Gastroesophageal sphincter (tissue), 4 donors: ENCODE measurements at regions not wholly inside any gene's neighbourhood (a gene's known extent, or its start where the extent isn't known, plus 50 kb on each side); places are given as distances from the start of the nearest gene placed in this dataset.

Experiments
- ATAC-seq: fragments of 150-250 bp; one replicate; pipeline ENCODE4 v1.9.1; 2016; ENCODE audit warnings: mild to moderate bottlenecking, moderate library complexity
- H3K27ac ChIP-seq, 4 donors: fragments of 200-600 bp; sonication (generic) in 3 of 4; 1 replicate in 3 of 4; 2 replicates in 1 of 4; pipeline ENCODE4 v1.5.1; 2016 to 2019
- H3K27me3 ChIP-seq: fragments of 200-600 bp; sonication (generic); one replicate; pipeline ENCODE4 v1.5.1; 2019
- H3K36me3 ChIP-seq, 2 donors: fragments of 200-600 bp; sonication (generic); one replicate each; pipeline ENCODE4 v1.5.1; 2019; ENCODE audit warnings: control low read depth in 1 of 2
- H3K4me1 ChIP-seq, 3 donors: fragments of 200-600 bp; sonication (generic); 1 replicate in 2 of 3; 2 replicates in 1 of 3; pipeline ENCODE4 v1.5.1; 2016 to 2019; ENCODE audit warnings: control low read depth in 2 of 3
- H3K4me3 ChIP-seq, 2 donors: fragments of 200-600 bp; sonication (generic); one replicate each; pipeline ENCODE4 v1.5.1; 2019; ENCODE audit warnings: mild to moderate bottlenecking in 1 of 2, moderate library complexity in 1 of 2
- H3K9me3 ChIP-seq, 3 donors: fragments of 200-600 bp; sonication (generic); one replicate each; pipeline ENCODE4 v1.5.1; 2017 to 2019; ENCODE audit warnings: control low read depth in 2 of 3
- EP300 ChIP-seq: sonication (generic); formaldehyde crosslinking; IDR thresholded peaks from one replicate; pipeline ENCODE4 v1.6.1; 2017; ENCODE audit warnings: antibody characterized with exemption, mild to moderate bottlenecking
- POLR2A ChIP-seq, 2 donors: fragments of 450-650 bp; IDR thresholded peaks; one replicate each; pipeline ENCODE4 v1.6.1; 2017; ENCODE audit warnings: antibody characterized with exemption in 2 of 2, mild to moderate bottlenecking in 2 of 2, moderate library complexity in 1 of 2
- POLR2AphosphoS5 ChIP-seq: sonication (generic); formaldehyde crosslinking; IDR thresholded peaks from one replicate; pipeline ENCODE4 v1.6.1; 2017; ENCODE audit warnings: antibody characterized with exemption
- WGBS, 2 donors: methylation state at CpG; one replicate each; pipeline ENCODE4 v1.1.5; 2018; ENCODE audit warnings: low coverage in 1 of 2; 5-methylcytosine and 5-hydroxymethylcytosine counted together
- TF ChIP-seq, protein P1 (sequence below), 4 experiments: fragments of 200-600 bp in 2 of 4; fragments of 450-650 bp in 2 of 4; sonication (generic) in 1 of 4; IDR thresholded peaks; one replicate each; pipeline ENCODE4 v1.5.1; 2017 to 2019; ENCODE audit warnings: antibody characterized with exemption in 4 of 4, mild to moderate bottlenecking in 2 of 4, moderate library complexity in 2 of 4

DNA sequence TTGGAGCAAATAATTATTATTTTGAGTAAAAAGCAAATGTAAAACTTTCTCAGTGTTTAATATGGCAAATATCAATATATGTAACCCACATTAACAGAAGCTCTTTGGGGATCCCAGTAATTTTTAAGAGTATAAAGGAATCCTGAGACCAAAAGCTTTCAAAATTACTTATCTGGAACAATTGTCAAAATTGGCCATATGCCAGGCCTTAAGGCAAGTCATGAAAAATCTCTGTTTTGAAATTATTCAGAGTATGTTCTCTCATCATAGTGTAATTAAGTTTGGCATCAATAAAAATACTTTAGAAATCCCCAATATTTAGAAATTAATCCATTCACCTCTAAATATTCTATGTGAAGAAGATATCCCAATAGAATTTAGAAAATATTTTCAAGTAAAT lies 225.3 kb upstream of the ARL4C start:
- no peaks in the 10 kb centered on the region for H3K9me3 ChIP-seq
- no peak overlapping the region for H3K27ac ChIP-seq
- no peaks in the 10 kb centered on the region for H3K27me3 ChIP-seq
- no peak overlapping the region for H3K4me3 ChIP-seq
- no peak for TF ChIP-seq POLR2A (IDR thresholded peaks at IDR 0.05)
- no peak for TF ChIP-seq EP300
- TF ChIP-seq, protein P1, sequence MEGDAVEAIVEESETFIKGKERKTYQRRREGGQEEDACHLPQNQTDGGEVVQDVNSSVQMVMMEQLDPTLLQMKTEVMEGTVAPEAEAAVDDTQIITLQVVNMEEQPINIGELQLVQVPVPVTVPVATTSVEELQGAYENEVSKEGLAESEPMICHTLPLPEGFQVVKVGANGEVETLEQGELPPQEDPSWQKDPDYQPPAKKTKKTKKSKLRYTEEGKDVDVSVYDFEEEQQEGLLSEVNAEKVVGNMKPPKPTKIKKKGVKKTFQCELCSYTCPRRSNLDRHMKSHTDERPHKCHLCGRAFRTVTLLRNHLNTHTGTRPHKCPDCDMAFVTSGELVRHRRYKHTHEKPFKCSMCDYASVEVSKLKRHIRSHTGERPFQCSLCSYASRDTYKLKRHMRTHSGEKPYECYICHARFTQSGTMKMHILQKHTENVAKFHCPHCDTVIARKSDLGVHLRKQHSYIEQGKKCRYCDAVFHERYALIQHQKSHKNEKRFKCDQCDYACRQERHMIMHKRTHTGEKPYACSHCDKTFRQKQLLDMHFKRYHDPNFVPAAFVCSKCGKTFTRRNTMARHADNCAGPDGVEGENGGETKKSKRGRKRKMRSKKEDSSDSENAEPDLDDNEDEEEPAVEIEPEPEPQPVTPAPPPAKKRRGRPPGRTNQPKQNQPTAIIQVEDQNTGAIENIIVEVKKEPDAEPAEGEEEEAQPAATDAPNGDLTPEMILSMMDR (IDR thresholded peaks at IDR 0.05) = no peak
- no peak for TF ChIP-seq POLR2AphosphoS5
- no peak for ATAC-seq
- H3K4me1 ChIP-seq = no peaks in the 10 kb centered on the region
- no peaks in the 10 kb centered on the region for H3K36me3 ChIP-seq

DNA sequence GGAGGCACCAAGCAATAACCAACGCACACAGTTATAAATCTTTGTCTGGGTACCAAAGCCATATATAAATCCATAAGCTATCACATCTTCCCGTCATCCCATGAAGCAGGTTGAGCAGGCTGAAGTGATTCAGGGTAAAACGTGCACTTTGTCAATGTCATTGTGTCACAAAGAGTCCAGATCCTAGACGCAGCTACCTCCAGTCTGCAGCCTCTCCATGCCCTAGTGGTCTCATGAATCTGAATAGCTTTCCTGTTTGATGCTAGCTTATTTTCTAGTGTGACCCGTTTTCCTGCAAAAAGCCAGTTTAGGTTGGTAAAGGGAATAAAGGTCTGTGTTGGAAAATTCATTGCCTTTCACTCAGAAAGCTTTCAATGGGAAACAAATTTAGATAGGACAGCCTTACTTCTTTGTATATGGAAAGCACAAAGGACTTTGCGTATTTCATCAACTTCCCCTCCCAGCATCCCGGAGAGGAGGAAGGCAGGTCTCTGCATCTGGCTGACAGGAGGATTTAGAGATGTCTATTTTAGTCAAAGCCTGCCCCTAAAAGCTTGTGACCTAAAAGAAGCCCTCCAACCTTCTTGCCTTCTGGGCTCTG lies 222.3 kb upstream of the ARL4C start:
- Histone ChIP-seq H3K36me3 (no peaks in the 10 kb centered on the region), H3K4me3 (no peak overlapping the region), H3K4me1 (no peaks in the 10 kb centered on the region), H3K9me3 (no peaks in the 10 kb centered on the region), H3K27ac (no peak overlapping the region), H3K27me3 (no peaks in the 10 kb centered on the region)
- no peak for TF ChIP-seq EP300
- TF ChIP-seq POLR2A (IDR thresholded peaks at IDR 0.05) = no peak
- no peak for TF ChIP-seq POLR2AphosphoS5
- TF ChIP-seq, protein P1 (IDR thresholded peaks at IDR 0.05) = no peak
- WGBS, 2 donors = 73 to 76% methylated on average over 3 to 7 of the region's 7 CpGs
- ATAC-seq = no peak

DNA sequence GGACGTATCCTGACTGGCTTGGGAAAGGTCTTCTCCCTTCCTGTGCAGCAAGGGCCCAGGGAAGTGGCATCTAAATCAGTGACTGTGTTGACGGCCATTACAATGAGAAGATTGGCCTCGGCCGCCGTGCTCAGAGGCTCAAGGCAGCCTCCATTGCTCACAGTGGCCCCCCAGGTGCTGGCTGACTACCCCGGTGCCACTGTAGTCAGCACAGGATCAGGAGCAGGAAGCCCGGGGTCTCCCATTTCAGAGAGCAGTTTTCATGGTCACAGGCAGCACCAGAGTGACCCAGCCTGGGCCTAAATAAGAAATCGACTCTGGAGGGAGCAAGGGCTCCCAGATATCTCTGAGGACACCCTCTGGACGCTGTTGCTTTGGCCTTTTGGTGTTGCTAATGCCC lies 219.4 kb upstream of the ARL4C start:
- H3K27me3 ChIP-seq = no peaks in the 10 kb centered on the region
- 73% methylated on average over 6 of the region's 9 CpGs; no CpG with 5 or more reads in 1 of the 2 donors for WGBS, 2 donors
- no peaks in the 10 kb centered on the region for H3K36me3 ChIP-seq
- no peak overlapping the region for H3K4me3 ChIP-seq
- TF ChIP-seq POLR2AphosphoS5 = no peak
- no peak for TF ChIP-seq EP300
- TF ChIP-seq, protein P1 (IDR thresholded peaks at IDR 0.05) = no peak
- TF ChIP-seq POLR2A (IDR thresholded peaks at IDR 0.05) = no peak
- H3K27ac ChIP-seq = no peak overlapping the region
- H3K4me1 ChIP-seq = no peaks in the 10 kb centered on the region
- ATAC-seq = no peak
- no peaks in the 10 kb centered on the region for H3K9me3 ChIP-seq

DNA sequence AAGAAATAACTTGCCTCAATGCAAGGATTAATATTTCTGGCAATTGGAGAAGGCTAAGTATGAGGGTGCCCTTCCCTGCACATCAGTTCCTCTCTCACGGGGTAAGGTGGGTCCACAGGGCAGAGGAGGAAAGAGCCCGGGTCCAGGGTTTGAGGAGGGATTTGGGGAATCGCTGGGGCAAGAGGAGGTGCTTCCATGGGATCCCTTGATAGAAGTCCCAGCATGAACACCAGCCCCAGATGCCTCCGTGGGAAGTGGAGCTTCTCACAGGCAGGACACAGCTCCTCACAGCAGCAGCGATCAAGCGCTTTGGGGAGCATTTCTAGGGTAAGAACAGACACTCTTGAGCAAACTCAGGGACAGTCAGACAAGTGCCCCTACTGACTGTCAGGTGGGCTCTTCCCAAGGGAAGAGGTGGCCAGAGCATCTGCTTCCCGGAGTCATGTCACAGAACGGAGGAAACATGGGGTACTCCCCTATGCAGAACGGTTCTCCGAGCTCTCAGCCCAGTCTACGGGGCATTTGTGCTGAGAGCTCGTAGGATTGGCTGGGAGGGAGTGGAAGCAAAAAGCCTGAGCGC lies 218.9 kb upstream of the ARL4C start:
- no peak for ATAC-seq
- no peaks in the 10 kb centered on the region for H3K27me3 ChIP-seq
- 84 to 90% methylated on average over 5 to 6 of the region's 13 CpGs for WGBS, 2 donors
- H3K9me3 ChIP-seq = no peaks in the 10 kb centered on the region
- no peak overlapping the region for H3K4me3 ChIP-seq
- H3K4me1 ChIP-seq = no peaks in the 10 kb centered on the region
- no peak overlapping the region for H3K27ac ChIP-seq
- TF ChIP-seq POLR2A (IDR thresholded peaks at IDR 0.05) (no peak), EP300 (no peak), POLR2AphosphoS5 (no peak)
- TF ChIP-seq, protein P1 (IDR thresholded peaks at IDR 0.05) = no peak
- H3K36me3 ChIP-seq = no peaks in the 10 kb centered on the region

DNA sequence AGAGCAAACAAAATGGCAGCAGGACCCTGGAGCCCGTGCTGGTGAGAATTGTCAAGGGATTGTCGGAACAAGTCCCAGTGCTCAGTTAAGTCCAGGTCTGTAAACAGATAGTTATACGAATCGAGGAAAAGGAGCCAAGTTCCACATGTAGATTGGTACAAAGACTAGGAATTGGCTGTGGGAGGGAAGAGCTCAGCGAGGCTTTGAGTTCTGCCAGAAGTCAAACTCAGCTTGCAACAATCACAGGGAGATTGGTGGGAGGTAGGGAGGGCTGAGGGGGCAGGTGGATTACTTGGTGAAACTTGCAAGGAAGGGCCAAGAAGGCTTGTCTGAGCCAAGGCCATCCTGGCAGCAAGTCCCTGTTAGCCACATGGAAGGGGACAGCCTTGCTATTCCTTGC lies 217.8 kb upstream of the ARL4C start:
- Histone ChIP-seq H3K27ac (no peak overlapping the region), H3K9me3 (no peaks in the 10 kb centered on the region), H3K27me3 (no peaks in the 10 kb centered on the region), H3K4me3 (no peak overlapping the region), H3K4me1 (no peaks in the 10 kb centered on the region), H3K36me3 (no peaks in the 10 kb centered on the region)
- WGBS, 2 donors = 64 to 67% methylated on average over 3 to 5 of the region's 5 CpGs
- TF ChIP-seq, protein P1 (IDR thresholded peaks at IDR 0.05) = no peak
- TF ChIP-seq POLR2A (IDR thresholded peaks at IDR 0.05) (no peak), EP300 (no peak), POLR2AphosphoS5 (no peak)
- no peak for ATAC-seq
